BLaER1 (cell line): ENCODE measurements at regions not wholly inside any gene's neighbourhood (a gene's known extent, or its start where the extent isn't known, plus 50 kb on each side); places are given as distances from the start of the nearest gene placed in this dataset.

Experiments
- H3K27ac ChIP-seq: shearing (Covaris generic); formaldehyde crosslinking; 2 replicates; pipeline ENCODE4 v1.8.1; 2022
- H3K27me3 ChIP-seq: shearing (Covaris generic); formaldehyde crosslinking; 2 replicates; pipeline ENCODE4 v1.8.1; 2022
- H3K36me3 ChIP-seq: shearing (Covaris generic); formaldehyde crosslinking; 2 replicates; pipeline ENCODE4 v1.8.1; 2022
- H3K4me1 ChIP-seq: shearing (Covaris generic); formaldehyde crosslinking; 2 replicates; pipeline ENCODE4 v1.8.1; 2022
- H3K4me2 ChIP-seq: shearing (Covaris generic); formaldehyde crosslinking; 2 replicates; pipeline ENCODE4 v1.8.1; 2022
- H3K4me3 ChIP-seq: shearing (Covaris generic); formaldehyde crosslinking; 2 replicates; pipeline ENCODE4 v1.8.1; 2022
- H3K9ac ChIP-seq: shearing (Covaris generic); formaldehyde crosslinking; 2 replicates; pipeline ENCODE4 v1.8.1; 2022
- H3K9me3 ChIP-seq: shearing (Covaris generic); formaldehyde crosslinking; 2 replicates; pipeline ENCODE4 v1.8.1; 2022
- H4K20me1 ChIP-seq: shearing (Covaris generic); formaldehyde crosslinking; 2 replicates; pipeline ENCODE4 v1.8.1; 2022
- Cebpa-rat ChIP-seq: shearing (Covaris generic); IDR thresholded peaks from 2 replicates; pipeline ENCODE4 v1.8.1; 2022

GRCh38 chr9:13378154-13378553 is 98.7 kb upstream of the MPDZ start:
- Histone ChIP-seq H3K9ac (no peak overlapping the region), H3K4me3 (no peak overlapping the region), H3K4me1 (peaks cover 30% of the 10 kb centered on the region), H4K20me1 (no peaks in the 10 kb centered on the region), H3K9me3 (peaks cover 16% of the 10 kb centered on the region), H3K27ac (no peak overlapping the region), H3K4me2 (no peak overlapping the region), H3K36me3 (no peaks in the 10 kb centered on the region), H3K27me3 (no peaks in the 10 kb centered on the region)
- no peak for TF ChIP-seq Cebpa-rat

- no peak overlapping the region for H3K27ac ChIP-seq
- no peaks in the 10 kb centered on the region for H3K36me3 ChIP-seq
- no peak for TF ChIP-seq Cebpa-rat
- H3K4me1 ChIP-seq: peaks cover 22% of the 10 kb centered on the region
- no peaks in the 10 kb centered on the region for H4K20me1 ChIP-seq
- H3K9ac ChIP-seq: no peak overlapping the region
- peaks cover 16% of the 10 kb centered on the region for H3K9me3 ChIP-seq
- H3K4me2 ChIP-seq: no peak overlapping the region
- no peak overlapping the region for H3K4me3 ChIP-seq
- no peaks in the 10 kb centered on the region for H3K27me3 ChIP-seq
These were observed 97.9 kb upstream of the MPDZ start for GRCh38 chr9:13377171-13377925.

GRCh38 chr9:13372510-13372909 is 93.0 kb upstream of the MPDZ start:
- no peak overlapping the region for H3K27ac ChIP-seq
- H3K4me2 ChIP-seq: no peak overlapping the region
- H4K20me1 ChIP-seq: no peaks in the 10 kb centered on the region
- TF ChIP-seq Cebpa-rat: no peak
- H3K9me3 ChIP-seq: no peaks in the 10 kb centered on the region
- no peaks in the 10 kb centered on the region for H3K27me3 ChIP-seq
- H3K4me1 ChIP-seq: peaks cover 26% of the 10 kb centered on the region
- H3K36me3 ChIP-seq: no peaks in the 10 kb centered on the region
- no peak overlapping the region for H3K9ac ChIP-seq
- H3K4me3 ChIP-seq: no peak overlapping the region

- H3K36me3 ChIP-seq: no peaks in the 10 kb centered on the region
- H3K9ac ChIP-seq: no peak overlapping the region
- no peak overlapping the region for H3K4me3 ChIP-seq
- no peak for TF ChIP-seq Cebpa-rat
- no peak overlapping the region for H3K27ac ChIP-seq
- H3K4me2 ChIP-seq: peak overlapping the region; percentile 18
- H3K27me3 ChIP-seq: no peaks in the 10 kb centered on the region
- H4K20me1 ChIP-seq: no peaks in the 10 kb centered on the region
- H3K9me3 ChIP-seq: no peaks in the 10 kb centered on the region
- H3K4me1 ChIP-seq: peaks cover 46% of the 10 kb centered on the region
These were observed 89.9 kb upstream of the MPDZ start for GRCh38 chr9:13369431-13369830.

- H3K4me2 ChIP-seq: peak overlapping the region; percentile 62
- H3K4me1 ChIP-seq: peaks cover 46% of the 10 kb centered on the region
- no peak overlapping the region for H3K27ac ChIP-seq
- no peaks in the 10 kb centered on the region for H3K36me3 ChIP-seq
- no peaks in the 10 kb centered on the region for H3K9me3 ChIP-seq
- no peak overlapping the region for H3K4me3 ChIP-seq
- no peaks in the 10 kb centered on the region for H3K27me3 ChIP-seq
- H4K20me1 ChIP-seq: no peaks in the 10 kb centered on the region
- H3K9ac ChIP-seq: no peak overlapping the region
- no peak for TF ChIP-seq Cebpa-rat
These were observed 88.3 kb upstream of the MPDZ start for GRCh38 chr9:13367784-13368183.

GRCh38 chr9:13364271-13365000 is 84.9 kb upstream of the MPDZ start:
- Histone ChIP-seq H3K27ac (no peak overlapping the region), H3K4me3 (no peak overlapping the region), H3K4me2 (no peak overlapping the region), H4K20me1 (no peaks in the 10 kb centered on the region), H3K27me3 (no peaks in the 10 kb centered on the region), H3K4me1 (peaks cover 39% of the 10 kb centered on the region), H3K36me3 (no peaks in the 10 kb centered on the region), H3K9ac (no peak overlapping the region), H3K9me3 (no peaks in the 10 kb centered on the region)
- no peak for TF ChIP-seq Cebpa-rat

- TF ChIP-seq Cebpa-rat: no peak
- no peak overlapping the region for H3K4me3 ChIP-seq
- no peak overlapping the region for H3K27ac ChIP-seq
- no peak overlapping the region for H3K4me2 ChIP-seq
- no peaks in the 10 kb centered on the region for H4K20me1 ChIP-seq
- no peak overlapping the region for H3K9ac ChIP-seq
- H3K27me3 ChIP-seq: no peaks in the 10 kb centered on the region
- H3K9me3 ChIP-seq: no peaks in the 10 kb centered on the region
- H3K4me1 ChIP-seq: peaks cover 7% of the 10 kb centered on the region
- no peaks in the 10 kb centered on the region for H3K36me3 ChIP-seq
These were observed 81.6 kb upstream of the MPDZ start for GRCh38 chr9:13361076-13361475.

- Histone ChIP-seq H3K27me3 (no peaks in the 10 kb centered on the region), H4K20me1 (no peaks in the 10 kb centered on the region), H3K9ac (no peak overlapping the region), H3K4me3 (no peak overlapping the region), H3K4me2 (no peak overlapping the region), H3K27ac (no peak overlapping the region), H3K4me1 (no peaks in the 10 kb centered on the region), H3K9me3 (no peaks in the 10 kb centered on the region), H3K36me3 (no peaks in the 10 kb centered on the region)
- no peak for TF ChIP-seq Cebpa-rat
These were observed 80.7 kb upstream of the MPDZ start for GRCh38 chr9:13360188-13360587.

GRCh38 chr9:13358128-13358527 is 78.6 kb upstream of the MPDZ start:
- Histone ChIP-seq H3K27ac (no peak overlapping the region), H3K36me3 (no peaks in the 10 kb centered on the region), H3K4me2 (no peak overlapping the region), H3K4me3 (no peak overlapping the region), H4K20me1 (no peaks in the 10 kb centered on the region), H3K9ac (no peak overlapping the region), H3K4me1 (no peaks in the 10 kb centered on the region), H3K27me3 (no peaks in the 10 kb centered on the region), H3K9me3 (no peaks in the 10 kb centered on the region)
- TF ChIP-seq Cebpa-rat: no peak

- Histone ChIP-seq H3K27ac (no peak overlapping the region), H3K9me3 (no peaks in the 10 kb centered on the region), H3K36me3 (no peaks in the 10 kb centered on the region), H3K4me1 (no peaks in the 10 kb centered on the region), H3K4me3 (no peak overlapping the region), H4K20me1 (no peaks in the 10 kb centered on the region), H3K27me3 (no peaks in the 10 kb centered on the region), H3K9ac (no peak overlapping the region), H3K4me2 (no peak overlapping the region)
- no peak for TF ChIP-seq Cebpa-rat
These were observed 75.2 kb upstream of the MPDZ start for GRCh38 chr9:13354733-13355132.
